ENCODE measurements at regions not wholly inside any gene's neighbourhood (a gene's known extent, or its start where the extent isn't known, plus 50 kb on each side); places are given as distances from the start of the nearest gene placed in this dataset.
"Not testable (repeated sequence)": the region's sequence is repeated elsewhere in the genome, so short reads cannot be mapped to it uniquely, and the experiment has no call there.

GRCh38 chr6:55957961-55958422, 82.6 kb upstream of the BMP5 start:
- no peak for DNase-seq (ENCODE audit: low read depth)

GRCh38 chr6:55955684-55956083, 80.3 kb upstream of the BMP5 start:
- DNase-seq (ENCODE audit: low read depth) = no peak

GRCh38 chr6:55954436-55954835, 79.0 kb upstream of the BMP5 start:
- no peak for DNase-seq (ENCODE audit: low read depth)

- DNase-seq (ENCODE audit: low read depth) = peak; percentile 57
Measured at GRCh38 chr6:55953335-55953734, 77.9 kb upstream of the BMP5 start.

- no peak for DNase-seq (ENCODE audit: low read depth)
Measured at GRCh38 chr6:55950071-55950814, 74.9 kb upstream of the BMP5 start.

- DNase-seq (ENCODE audit: low read depth) = peak; percentile 9
Measured at GRCh38 chr6:55943329-55943728, 67.9 kb upstream of the BMP5 start.

- DNase-seq (ENCODE audit: low read depth) = no peak
Measured at GRCh38 chr6:55941702-55942101, 66.3 kb upstream of the BMP5 start.

GRCh38 chr6:55937951-55938690, 62.7 kb upstream of the BMP5 start:
- no peak for DNase-seq (ENCODE audit: low read depth)

GRCh38 chr6:55937261-55937947, 62.0 kb upstream of the BMP5 start:
- DNase-seq (ENCODE audit: low read depth) = no peak

GRCh38 chr6:55931101-55931500, 55.7 kb upstream of the BMP5 start:
- no peak for DNase-seq (ENCODE audit: low read depth)

GRCh38 chr6:55927713-55928112, 52.3 kb upstream of the BMP5 start:
- not testable (repeated sequence) for DNase-seq (ENCODE audit: low read depth)

GRCh38 chr6:55925292-55925691, 49.9 kb upstream of the BMP5 start:
- DNase-seq (ENCODE audit: low read depth) = no peak
